Fibroblast of skin of scalp (primary cell): ENCODE measurements at regions not wholly inside any gene's neighbourhood (a gene's known extent, or its start where the extent isn't known, plus 50 kb on each side); places are given as distances from the start of the nearest gene placed in this dataset.
"Not testable (repeated sequence)": the region's sequence is repeated elsewhere in the genome, so short reads cannot be mapped to it uniquely, and the experiment has no call there.

ENCODE experiments used
- DNase-seq: peaks from one replicate; pipeline ENCODE4 v3.0.0-alpha.2; 2013

- DNase-seq = no peak
Observed at GRCh38 chr18:1133541-1133940, 228.9 kb downstream of the ADCYAP1 start.

- no peak for DNase-seq
Observed at GRCh38 chr18:1147730-1148129, 243.1 kb downstream of the ADCYAP1 start.

GRCh38 chr18:1149709-1150108, 245.0 kb downstream of the ADCYAP1 start:
- DNase-seq = no peak

- no peak for DNase-seq
Observed at GRCh38 chr18:1150344-1150743, 245.7 kb downstream of the ADCYAP1 start.

- not testable (repeated sequence) for DNase-seq
Observed at GRCh38 chr18:1152958-1153357, 248.3 kb downstream of the ADCYAP1 start.

- DNase-seq = no peak
Observed at GRCh38 chr18:1173593-1173992, 268.9 kb downstream of the ADCYAP1 start.

- no peak for DNase-seq
Observed at GRCh38 chr18:1177232-1177631, 272.6 kb downstream of the ADCYAP1 start.

- DNase-seq = no peak
Observed at GRCh38 chr18:1191341-1191740, 286.7 kb downstream of the ADCYAP1 start.

GRCh38 chr18:1213126-1213525, 308.5 kb downstream of the ADCYAP1 start:
- no peak for DNase-seq

- no peak for DNase-seq
Observed at GRCh38 chr18:1222880-1223279, 318.2 kb downstream of the ADCYAP1 start.

GRCh38 chr18:1227025-1227424, 322.4 kb downstream of the ADCYAP1 start:
- DNase-seq = no peak

- no peak for DNase-seq
Observed at GRCh38 chr18:1229634-1230033, 325.0 kb downstream of the ADCYAP1 start.

- DNase-seq = no peak
Observed at GRCh38 chr18:1232867-1233266, 328.2 kb downstream of the ADCYAP1 start.

- DNase-seq = no peak
Observed at GRCh38 chr18:1240701-1241100, 336.0 kb downstream of the ADCYAP1 start.

- DNase-seq = no peak
Observed at GRCh38 chr18:1244397-1245122, 339.9 kb downstream of the ADCYAP1 start.

- DNase-seq = no peak
Observed at GRCh38 chr18:1246827-1247226, 342.2 kb downstream of the ADCYAP1 start.

- DNase-seq = no peak
Observed at GRCh38 chr18:1252534-1252933, 347.9 kb downstream of the ADCYAP1 start.

GRCh38 chr18:1252936-1253335, 348.3 kb downstream of the ADCYAP1 start:
- DNase-seq = no peak

GRCh38 chr18:1253827-1254226, 349.2 kb downstream of the ADCYAP1 start:
- DNase-seq = no peak

GRCh38 chr18:1261054-1261453, 356.4 kb downstream of the ADCYAP1 start:
- DNase-seq = no peak

GRCh38 chr18:1267021-1267420, 362.4 kb downstream of the ADCYAP1 start:
- DNase-seq = no peak

- no peak for DNase-seq
Observed at GRCh38 chr18:1270081-1270480, 365.4 kb downstream of the ADCYAP1 start.

- DNase-seq = no peak
Observed at GRCh38 chr18:1273469-1273868, 368.8 kb downstream of the ADCYAP1 start.

GRCh38 chr18:1292167-1292566, 387.5 kb downstream of the ADCYAP1 start:
- DNase-seq = no peak

- DNase-seq = no peak
Observed at GRCh38 chr18:1294229-1294628, 389.6 kb downstream of the ADCYAP1 start.
